ENCODE measurements at regions not wholly inside any gene's neighbourhood (a gene's known extent, or its start where the extent isn't known, plus 50 kb on each side); places are given as distances from the start of the nearest gene placed in this dataset.

DNA sequence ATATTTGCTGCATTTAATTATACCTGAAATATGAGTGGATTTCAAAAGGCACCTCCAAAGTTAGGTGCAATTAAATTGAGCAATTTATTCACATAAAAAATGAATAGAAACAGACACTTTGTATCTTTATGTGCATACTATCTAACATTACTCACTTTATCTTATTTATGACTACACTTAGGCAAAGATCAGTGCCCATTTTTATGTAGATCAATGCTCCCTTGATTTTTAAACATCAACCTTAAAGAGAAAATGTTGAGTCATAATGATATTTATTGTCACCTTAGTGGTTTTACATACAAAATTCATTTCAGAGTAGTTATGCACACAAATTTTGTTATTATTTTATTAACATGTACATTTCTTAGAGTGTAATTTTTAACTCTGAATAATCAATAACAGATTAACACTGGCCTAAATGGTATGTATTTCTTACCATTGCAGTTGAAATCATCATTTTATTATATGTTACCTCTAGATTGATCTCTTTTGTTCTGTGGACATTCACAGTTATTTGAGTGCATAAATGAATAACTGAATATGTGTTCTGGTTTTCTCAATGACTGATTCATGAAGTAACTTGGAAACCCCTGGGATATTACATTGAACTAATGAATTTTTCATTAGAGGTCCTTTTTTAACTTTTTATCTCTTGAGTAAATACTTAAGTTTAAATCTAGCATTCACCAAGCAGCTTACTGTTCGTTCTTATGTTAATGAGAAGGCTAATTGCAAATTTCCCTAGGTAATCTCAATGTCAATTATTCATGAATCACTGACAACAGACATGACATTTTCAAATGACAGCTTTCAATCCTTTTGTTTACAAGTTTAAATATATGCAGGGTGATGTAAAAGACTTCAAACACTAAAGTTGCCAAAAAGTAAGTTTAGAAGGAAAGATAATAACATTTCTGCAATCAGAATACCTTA is 1182.0 kb upstream of the PABPC4L start:
- no peaks in the 10 kb centered on the region for H3K4me1 ChIP-seq (ENCODE audit: control insufficient read depth, extremely low read depth, insufficient read depth, low read length)
- DNase-seq (ENCODE audit: low read depth, low spot score) = no peak
- H3K27me3 ChIP-seq (ENCODE audit: control insufficient read depth in 2 of 2, insufficient read depth in 2 of 2, low read length in 2 of 2) = no peaks in the 10 kb centered on the region
- no peak overlapping the region for H3K9ac ChIP-seq (replicated peaks; ENCODE audit: extremely low read depth, insufficient read depth, low read length)
- ChIA-PET CTCF (no interaction called here), POLR2A (no interaction called here)
- H3K4me3 ChIP-seq (replicated peaks in 1 of 3; ENCODE audit: insufficient read depth in 1 of 3, low read depth in 1 of 3, low read length in 3 of 3) = no peak overlapping the region
- dilution Hi-C loops (cut with MboI; ENCODE audit: extremely low pct_ligation_motif_present, low sequenced_read_pairs) (no loop called here), intact Hi-C loops (cut with micrococcal nuclease) (no loop called here)
- H2AFZ ChIP-seq (ENCODE audit: low read depth, low read length) = no peak overlapping the region
- no peaks in the 10 kb centered on the region for H3K79me2 ChIP-seq (ENCODE audit: control insufficient read depth, insufficient read depth, low read length)
- BruUV-seq (replicated peaks) = no TSS peak
- no peak overlapping the region for H3K27ac ChIP-seq (ENCODE audit: insufficient read depth, low read depth, low read length)
- H3K9me1 ChIP-seq (replicated peaks; ENCODE audit: control insufficient read depth, extremely low read depth, insufficient read depth, low read length) = no peaks in the 10 kb centered on the region
- H3K36me3 ChIP-seq (ENCODE audit: control insufficient read depth in 2 of 2, extremely low read depth in 1 of 2, insufficient read depth in 2 of 2, low read length in 2 of 2) = no peaks in the 10 kb centered on the region
- no peaks in the 10 kb centered on the region for H4K20me1 ChIP-seq (replicated peaks; ENCODE audit: control insufficient read depth, extremely low read depth, insufficient read depth, low read length)
- no peak overlapping the region for H3K4me2 ChIP-seq (ENCODE audit: insufficient read depth, low read length)
- no peaks in the 10 kb centered on the region for H3K9me3 ChIP-seq (replicated peaks; ENCODE audit: control insufficient read depth, insufficient read depth, low read length)
- FAIRE-seq = no peak
- TF ChIP-seq, protein P1, sequence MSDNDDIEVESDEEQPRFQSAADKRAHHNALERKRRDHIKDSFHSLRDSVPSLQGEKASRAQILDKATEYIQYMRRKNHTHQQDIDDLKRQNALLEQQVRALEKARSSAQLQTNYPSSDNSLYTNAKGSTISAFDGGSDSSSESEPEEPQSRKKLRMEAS (IDR thresholded peaks at IDR 0.05; ENCODE audit: insufficient read depth, insufficient read length) = no peak
- TF ChIP-seq JUN (IDR thresholded peaks at IDR 0.05; ENCODE audit: borderline replicate concordance, insufficient read depth, insufficient read length, low read depth) (no peak), MYC (IDR thresholded peaks at IDR 0.05; ENCODE audit: low read depth, low read length) (no peak)
- TF ChIP-seq, protein P2, sequence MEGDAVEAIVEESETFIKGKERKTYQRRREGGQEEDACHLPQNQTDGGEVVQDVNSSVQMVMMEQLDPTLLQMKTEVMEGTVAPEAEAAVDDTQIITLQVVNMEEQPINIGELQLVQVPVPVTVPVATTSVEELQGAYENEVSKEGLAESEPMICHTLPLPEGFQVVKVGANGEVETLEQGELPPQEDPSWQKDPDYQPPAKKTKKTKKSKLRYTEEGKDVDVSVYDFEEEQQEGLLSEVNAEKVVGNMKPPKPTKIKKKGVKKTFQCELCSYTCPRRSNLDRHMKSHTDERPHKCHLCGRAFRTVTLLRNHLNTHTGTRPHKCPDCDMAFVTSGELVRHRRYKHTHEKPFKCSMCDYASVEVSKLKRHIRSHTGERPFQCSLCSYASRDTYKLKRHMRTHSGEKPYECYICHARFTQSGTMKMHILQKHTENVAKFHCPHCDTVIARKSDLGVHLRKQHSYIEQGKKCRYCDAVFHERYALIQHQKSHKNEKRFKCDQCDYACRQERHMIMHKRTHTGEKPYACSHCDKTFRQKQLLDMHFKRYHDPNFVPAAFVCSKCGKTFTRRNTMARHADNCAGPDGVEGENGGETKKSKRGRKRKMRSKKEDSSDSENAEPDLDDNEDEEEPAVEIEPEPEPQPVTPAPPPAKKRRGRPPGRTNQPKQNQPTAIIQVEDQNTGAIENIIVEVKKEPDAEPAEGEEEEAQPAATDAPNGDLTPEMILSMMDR (IDR thresholded peaks at IDR 0.05; ENCODE audit: extremely low read depth in 1 of 2, insufficient read depth in 1 of 2, low read depth in 1 of 2, low read length in 2 of 2) = no peak
